ENCODE measurements at regions not wholly inside any gene's neighbourhood (a gene's known extent, or its start where the extent isn't known, plus 50 kb on each side); places are given as distances from the start of the nearest gene placed in this dataset.
"Not testable (repeated sequence)": the region's sequence is repeated elsewhere in the genome, so short reads cannot be mapped to it uniquely, and the experiment has no call there.

DNA sequence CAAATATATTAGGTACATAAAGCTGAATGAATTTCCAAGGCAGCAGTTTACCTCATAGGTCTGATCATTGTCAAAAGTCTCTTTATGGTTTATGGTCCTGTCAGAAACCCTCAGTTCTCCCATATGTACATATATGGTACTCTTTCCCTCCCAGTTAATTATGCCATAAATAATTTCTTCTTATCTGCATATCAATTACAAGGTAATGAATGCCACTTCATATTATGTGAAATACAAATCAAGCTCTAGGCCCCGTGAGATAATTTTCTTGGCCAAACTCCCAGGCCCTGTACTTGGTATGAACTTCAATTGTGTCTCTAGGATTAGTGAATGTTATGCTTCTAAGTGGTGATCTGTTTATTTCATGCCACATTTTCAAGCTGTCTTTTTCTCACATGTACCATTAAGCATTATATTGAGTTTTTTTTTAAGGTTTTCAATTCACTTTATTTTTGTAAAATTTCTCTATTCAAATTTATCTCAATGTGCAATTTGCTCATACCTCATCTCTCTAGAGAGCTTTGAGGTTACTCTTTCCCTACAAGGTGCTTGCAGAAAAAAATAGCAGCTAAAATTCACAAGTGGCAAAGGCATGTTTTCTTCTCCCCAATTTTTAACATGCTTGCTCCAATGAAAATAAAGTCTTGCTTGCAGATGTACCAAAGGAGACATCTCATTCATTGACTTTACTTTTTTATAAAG is 430.6 kb upstream of the VRK2 start:
- no peak for DNase-seq

DNA sequence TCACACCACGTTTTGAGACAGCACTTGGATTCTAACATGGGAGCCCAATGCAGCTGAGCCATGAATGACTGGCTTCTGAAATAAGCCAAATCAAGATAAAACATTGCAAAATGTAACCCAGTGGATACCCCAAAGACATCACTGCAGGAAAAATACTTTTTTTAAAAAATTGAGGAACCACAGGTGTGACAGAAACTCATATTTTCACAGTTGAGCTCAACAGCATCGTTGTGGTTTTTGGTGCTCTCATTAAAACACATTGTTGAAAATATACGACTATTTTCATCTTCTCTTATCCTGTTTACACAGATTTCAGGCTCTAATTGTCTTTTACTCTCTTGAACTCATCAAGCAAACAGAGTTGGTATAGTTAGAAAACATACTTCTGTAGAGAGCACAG is 429.3 kb upstream of the VRK2 start:
- no peak for DNase-seq

DNA sequence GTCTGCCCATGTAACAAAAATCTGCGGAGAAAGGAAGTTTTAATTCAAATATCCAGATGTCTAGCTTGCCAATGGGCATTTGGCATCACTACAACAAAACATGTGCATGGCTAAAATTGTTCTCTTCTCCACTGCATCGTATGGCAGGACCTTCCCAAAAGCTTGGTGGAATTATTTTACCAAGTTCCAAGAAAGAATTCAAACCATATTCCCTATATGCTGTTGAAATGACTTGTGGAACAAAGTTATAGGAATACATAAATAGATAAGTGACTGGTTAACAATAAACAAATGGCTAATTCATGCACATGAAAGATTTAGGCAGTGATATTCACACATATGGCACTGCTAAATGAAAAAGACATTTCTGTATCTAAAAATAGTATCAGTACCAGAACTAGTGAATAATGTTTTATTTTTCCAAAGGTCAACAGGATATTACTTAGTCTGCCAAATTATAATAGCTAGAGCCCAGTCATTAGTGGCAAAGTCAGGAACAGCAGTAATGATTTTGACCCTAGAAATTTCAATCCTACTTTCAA is 425.4 kb upstream of the VRK2 start:
- DNase-seq, result no peak

DNA sequence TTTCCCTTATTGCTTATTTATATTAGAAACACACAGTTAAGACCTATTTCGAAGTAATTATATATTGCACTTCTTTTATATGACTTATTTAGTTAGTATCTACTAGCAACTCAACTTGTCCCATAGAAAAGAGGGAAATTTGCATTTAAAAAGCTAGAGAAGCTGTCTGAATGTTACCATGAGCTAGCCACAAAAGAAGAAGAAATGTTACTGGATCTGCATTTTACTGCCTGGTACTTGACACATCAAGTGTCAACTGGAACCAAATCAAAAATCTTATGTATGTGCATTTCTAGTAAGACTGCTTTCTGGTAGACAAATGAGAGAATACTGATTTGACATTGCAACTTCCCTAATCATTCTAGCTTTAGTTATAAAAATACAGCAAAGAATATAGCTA is 424.6 kb upstream of the VRK2 start:
- DNase-seq, result no peak

DNA sequence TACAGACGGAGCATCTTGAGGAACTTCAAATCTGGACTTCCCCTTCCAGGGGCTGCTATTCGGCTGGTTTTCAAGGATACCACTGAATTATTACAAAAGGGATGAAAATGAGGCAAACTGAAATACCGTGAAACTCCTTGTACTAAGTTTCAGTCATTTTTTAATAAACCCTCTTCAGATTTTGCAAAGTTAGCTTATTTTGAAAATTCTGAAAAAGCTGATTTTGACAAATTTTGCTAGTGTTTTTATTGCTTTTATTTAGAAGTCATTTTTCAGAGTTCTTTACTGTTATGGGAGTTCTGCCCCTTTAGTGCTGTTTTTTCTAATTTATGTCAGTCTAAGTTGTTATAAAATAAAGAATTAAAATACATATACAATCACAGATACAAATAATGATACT is 390.4 kb upstream of the VRK2 start:
- no peak for DNase-seq

DNA sequence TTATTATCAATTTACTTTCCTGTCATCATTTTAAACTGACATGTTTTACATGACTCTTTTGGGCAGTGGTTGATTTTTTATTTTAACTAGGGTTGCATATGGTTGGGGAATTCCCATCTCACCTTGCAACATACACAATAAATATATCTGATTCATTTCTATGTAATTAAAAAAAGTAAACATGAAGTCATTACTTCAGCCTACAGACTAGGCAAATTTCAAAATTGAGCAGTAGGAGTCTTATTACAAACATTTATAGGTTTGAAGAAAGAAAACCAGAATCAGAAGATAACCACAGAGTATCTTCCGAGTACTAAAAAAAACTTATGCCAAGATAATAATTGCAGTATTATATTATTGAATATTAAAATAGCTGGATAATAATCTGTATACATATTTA is 377.0 kb upstream of the VRK2 start:
- no peak for DNase-seq

DNA sequence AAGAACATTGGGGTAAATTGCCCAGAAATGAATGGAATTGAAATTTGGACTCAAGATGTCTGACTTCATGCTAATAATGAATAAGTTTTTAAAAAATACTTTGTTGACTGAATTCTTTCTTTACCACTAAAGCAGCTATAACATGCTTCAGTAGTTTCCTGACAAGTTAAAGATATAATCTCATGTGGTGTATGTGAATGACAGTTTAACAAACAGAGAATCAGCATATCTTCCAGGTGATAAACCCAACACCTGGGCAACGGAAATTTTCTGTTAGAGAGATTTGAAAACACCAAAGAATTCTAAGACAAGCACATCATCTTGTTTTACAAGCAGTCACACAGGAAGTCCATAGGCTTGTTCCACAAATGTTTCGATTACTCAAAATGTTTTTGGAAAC is 372.6 kb upstream of the VRK2 start:
- no peak for DNase-seq

DNA sequence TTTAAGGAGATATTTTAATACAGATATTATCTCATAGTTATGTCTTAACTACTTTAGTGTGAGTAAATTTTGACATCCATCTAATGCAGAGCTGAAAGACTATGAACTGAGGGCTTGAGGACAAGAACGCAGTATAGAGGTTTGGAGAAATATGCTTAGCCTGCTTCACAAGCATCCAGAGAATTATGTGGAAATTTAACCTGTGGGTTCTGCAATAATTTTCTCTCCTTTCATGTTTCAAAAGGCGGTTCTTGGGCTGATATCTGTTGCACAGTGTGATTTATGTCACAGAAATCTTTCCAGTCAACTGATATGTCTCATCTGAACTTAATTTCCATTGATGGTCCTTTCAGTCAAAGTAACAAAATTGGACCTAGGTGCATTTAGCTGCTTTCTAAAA is 371.9 kb upstream of the VRK2 start:
- no peak for DNase-seq

DNA sequence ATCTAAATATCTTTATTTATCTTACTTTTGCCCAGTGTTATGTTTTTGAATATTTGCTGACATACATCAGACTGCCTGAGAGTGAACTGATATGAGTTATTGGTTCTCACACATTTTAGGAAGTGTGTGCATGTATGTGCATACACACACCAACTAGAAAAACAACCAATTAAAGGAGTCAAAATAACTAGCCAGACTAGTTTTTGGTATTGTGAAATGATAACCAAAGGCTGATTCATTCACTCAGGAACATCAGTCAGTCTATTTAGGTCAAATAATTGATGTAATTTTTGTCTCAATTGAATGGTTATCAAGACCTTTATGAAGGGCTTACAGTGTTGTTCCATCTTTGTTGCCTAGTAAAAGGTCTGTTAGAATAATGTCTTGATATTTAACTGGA is 369.3 kb upstream of the VRK2 start:
- DNase-seq, result no peak

DNA sequence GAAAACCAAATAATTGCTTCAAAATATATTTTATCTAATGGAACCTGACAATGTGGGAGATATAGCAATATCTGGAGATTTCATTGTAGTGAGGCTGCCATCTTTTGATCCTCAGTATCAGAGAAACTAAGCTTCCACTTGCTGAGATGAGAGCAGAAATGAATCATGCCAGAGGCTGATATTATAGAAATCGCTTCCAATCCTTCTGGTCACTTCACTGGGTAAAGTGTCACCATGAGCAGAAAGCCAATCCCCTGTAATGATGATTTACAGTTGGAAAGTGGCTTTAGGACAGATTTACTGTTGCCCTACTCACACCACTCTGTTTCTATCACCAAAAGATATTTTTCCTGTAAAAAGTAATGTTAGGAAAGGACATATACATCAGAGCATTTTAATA is 365.0 kb upstream of the VRK2 start:
- DNase-seq, result no peak

DNA sequence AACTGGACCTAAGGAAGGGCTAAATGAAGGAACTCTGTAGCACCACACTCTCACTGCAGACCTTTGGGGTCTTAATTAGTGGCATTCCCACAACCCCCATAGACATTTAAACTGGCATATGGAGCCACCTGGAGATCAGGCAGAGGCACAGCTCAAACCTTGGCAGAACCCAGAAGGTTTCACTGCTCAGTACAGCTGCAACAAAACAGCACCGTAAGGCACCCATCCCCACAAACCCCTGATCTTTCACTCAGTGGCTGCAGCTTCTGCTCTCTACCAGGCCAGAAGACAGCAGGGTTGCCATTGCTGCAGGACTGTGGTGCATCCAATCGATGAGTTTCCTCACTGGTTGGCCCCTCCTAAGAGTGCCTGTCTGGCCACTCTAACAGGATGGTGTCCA is 361.6 kb upstream of the VRK2 start:
- DNase-seq, result no peak

DNA sequence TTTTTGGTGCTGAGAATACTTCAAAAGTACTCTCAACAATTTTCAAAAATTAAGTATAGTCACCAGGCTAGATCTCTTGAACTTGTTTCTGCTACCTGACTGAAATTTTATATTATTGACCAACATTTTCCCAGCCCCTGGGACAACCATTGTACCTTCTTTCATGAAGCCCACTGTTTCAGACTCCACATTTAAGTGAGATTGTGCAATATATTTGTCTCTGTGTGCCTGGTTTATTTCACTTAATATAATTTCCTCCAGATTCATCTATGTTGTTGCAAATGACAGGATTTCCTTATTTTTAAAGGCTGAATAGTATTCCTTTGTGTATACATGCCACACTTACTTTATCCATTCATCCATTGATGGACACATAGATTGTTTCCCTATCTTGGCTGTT is 354.2 kb upstream of the VRK2 start:
- no peak for DNase-seq

DNA sequence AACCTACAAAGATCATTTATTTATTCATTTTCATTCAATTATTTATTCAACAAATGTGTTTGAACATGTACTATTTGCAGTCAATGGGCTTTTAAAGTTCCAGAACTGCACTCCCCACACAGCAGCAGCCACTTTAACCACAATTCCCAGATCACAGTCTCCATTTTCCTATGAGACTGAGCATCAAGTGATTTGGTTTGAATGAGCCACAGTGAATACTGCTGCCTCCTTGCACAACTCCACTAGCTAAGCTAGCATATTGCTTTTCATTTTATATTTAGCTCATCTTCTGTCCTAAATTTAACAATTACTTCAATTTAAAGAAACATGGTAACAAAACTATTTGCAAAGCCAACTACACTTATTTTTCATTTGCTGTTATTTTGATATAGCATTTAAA is 353.4 kb upstream of the VRK2 start:
- no peak for DNase-seq

DNA sequence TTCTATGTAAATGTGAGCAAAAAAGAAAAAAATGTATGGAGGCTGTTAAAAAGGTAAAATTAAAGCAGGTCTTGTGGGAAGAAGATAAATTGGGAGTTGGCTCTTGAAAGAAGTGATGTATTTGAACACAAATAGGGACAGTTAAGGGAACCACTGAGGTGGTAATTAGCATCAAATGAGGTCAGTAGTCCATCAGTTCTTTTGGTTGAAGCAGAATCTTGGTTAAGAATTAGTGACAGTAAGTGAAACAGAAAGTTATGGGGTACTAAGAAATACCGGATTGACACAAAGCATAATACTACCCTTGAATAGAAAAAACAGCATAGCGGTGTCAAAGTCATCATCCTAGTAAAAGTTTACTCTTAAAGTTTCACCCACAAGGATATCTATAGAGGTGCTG is 352.6 kb upstream of the VRK2 start:
- DNase-seq, result no peak

DNA sequence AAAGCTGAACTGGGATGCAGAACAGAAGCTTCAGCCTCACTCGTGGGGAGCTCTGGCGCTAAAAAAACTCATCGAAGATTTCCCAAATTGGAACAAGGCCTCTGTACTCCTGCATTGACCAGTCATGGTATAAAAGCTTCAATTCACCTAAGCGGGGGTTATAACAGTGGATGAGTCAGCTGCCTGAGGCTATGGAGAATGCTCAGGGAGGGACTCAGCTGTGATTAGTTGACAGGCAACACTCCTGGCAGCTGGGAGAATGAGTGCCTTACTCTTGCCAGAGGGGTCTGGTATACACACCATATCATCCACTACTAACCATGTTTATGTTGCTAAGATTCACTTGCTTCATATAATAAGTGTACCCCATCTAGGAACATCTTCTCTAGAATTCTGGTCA is 350.6 kb upstream of the VRK2 start:
- no peak for DNase-seq

DNA sequence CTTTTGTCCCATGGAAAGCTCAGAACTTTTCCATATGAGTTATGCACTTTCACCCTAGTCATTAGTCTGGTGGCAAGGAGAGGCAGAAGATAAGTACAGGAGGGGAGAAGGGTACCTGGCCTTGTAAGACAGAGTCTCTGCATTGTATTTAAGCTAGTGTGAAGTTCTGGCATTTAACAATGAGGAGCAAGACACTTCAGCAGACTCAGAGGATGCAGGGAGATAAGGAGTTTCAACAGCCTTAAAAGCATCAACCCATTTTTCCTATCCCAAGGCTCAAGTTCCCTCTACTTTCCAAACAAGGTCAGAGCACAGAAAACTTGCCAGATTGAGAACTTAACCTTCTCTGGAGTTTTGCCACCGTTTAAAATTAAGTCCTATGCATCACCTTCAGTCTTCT is 348.2 kb upstream of the VRK2 start:
- no peak for DNase-seq

DNA sequence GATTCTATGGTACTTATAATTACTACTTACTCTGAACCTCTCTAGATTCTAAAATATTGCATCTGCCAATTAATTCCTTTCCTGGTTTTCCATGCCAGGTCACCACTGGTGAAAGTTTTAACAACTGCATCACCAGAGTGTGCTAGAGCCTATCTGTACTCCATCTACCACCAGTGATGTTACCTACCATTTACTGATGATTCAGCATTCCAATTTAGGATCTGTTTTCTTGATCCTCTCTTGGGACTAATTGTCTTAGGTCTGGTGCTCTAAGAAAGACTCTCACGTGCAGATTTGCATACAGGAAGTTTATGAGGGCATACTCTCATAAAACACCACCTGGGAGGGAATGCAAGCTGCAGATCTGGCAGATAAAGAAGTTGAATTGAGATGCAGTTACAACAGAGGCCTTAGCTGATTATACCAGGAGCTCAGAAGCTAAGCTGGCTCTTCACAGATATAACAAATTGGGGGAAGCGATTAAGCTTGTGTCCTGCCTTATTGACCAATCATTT is 347.6 kb upstream of the VRK2 start:
- DNase-seq, result no peak

DNA sequence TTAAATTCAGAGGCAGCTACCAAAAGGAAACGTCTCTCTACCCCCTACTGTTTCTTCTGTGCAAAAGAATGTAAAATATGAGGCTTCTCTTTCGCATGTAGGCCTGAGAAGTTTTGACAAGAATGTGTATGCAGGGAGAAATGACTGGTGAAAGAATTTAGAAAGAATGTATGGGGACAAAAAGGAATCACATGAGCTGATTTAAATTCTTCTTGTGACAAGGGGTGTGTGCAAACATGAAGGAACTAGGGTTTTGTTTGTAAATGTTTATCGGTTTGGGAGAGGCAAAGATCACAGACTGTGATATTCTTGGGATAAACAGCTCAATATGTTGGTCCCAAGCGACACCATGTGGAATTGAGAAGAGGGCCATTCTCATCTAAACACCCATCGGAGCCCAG is 345.2 kb upstream of the VRK2 start:
- no peak for DNase-seq

DNA sequence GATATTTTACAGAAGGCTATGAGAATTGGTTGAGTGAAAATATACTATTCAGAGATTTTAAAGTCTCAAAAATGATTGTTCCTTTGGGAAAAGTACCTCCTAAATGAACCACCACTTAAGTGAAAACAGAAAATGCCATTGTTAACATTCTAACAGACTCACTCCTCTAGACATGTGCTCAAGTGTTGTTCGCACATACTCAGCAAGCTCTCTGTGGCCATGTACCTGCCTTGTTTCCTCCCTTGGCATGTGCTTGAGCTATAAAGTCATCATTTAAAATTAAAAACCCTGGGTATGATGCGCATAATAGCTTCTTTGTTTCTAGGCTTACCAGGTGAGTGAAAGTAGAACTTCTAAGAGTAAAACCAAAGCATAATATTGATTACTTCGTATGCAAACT is 343.2 kb upstream of the VRK2 start:
- no peak for DNase-seq

DNA sequence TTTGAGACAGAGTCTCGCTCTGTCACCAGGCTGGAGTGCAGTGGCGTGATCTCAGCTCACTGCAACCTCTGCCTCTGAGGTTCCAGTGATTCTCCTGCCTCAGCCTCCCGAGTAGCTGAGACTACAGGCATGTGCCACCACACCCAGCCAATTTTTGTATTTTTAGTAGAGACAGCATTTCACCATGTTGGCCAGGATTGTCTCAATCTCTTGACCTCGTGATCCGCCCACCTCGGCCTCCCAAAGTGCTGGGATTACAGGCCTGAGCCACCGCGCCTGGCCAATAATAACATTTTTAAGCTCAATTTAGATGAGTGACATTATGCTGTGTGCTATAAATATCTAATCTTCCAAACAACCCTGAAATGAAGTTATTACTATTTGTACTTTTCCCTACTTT is 338.8 kb upstream of the VRK2 start:
- DNase-seq, result not testable (repeated sequence)

DNA sequence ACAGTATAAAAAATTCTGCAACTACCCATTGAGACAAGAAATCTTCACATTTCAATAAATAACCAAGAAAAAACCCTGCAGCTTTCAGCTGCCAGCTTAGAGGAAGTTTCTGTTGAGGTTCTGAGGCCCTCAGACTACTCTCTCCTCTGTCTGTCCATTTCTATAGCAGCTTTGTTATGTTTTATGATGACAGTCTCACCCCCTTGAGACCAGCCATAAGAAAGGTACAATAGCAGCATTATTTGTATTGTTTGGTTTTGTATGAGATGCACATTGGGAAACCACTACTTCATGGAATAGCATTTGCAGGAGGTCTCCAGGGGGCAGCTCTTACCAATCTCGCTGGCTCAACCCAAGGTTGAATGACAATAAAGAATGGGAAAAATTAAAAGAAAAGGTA is 334.6 kb upstream of the VRK2 start:
- DNase-seq, result no peak

DNA sequence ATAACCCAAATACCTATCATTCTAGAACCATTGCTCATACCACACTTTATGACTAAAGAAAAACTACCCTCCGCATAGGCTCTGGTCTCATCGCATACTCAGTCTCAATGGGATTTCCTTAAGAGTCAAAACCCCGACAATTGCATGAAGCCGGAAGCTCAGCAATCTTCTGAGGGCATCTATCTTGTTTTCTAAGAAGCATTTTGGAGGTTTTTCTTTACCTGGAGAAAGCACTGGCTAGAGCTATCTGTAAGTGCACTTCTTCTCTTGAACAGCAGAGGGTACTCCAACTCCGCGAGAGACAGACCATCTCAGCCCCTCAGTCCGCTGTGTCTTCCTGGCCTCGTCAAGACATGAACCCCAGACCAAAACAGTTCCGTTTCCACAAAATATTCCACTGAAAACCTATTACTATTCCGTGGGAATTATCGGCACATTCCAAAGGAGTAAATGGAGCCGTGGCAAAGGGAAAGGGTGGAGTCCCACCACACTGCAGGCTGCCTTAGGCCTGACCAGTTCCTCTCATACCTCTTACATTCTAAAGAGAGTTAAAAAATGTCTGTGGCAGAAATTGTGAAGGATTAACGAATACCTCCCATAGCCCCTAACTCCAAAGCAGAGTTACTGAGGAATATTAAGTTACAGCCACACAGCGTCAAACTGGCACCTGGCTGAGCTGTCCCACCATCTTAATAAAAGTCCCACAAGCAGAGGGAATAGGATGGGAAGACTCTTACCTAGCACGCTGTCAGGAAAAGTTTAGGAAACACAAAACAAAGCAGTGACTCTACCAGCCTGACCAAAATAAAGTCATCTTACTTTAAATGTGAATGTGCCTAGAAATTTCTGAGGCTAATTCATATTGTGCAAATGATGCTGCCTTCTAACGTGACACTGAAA is 325.6 kb upstream of the VRK2 start:
- peak; percentile 44 to 54 (median 54) for DNase-seq

DNA sequence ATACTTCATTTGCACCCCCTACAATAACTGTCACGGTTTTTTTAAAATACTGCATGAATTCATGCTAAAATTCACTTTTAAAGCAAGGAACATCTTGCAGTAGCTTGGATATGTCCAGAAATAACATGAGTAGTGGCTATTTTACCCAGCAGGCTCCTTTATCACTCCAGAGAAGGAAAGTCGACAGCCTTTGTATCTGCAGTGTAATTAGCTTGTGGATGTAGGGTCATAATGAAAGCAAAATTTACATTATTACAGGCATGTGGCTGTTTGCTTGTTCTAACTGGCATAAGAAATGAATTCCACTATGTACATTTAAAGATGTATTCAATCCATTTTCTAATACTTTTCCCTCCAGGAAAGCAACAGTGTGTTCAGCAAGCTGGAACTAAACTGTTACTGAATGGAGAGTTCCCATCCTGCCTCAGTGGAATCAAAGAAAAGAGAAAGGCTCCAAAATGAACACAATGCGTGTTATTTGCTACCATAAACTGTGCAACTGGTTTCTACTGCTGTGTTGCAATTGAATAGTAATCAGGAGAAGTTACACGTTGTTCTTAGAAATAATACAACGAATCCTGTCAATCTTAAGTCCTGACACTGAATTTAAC is 321.2 kb upstream of the VRK2 start:
- DNase-seq, result no peak

DNA sequence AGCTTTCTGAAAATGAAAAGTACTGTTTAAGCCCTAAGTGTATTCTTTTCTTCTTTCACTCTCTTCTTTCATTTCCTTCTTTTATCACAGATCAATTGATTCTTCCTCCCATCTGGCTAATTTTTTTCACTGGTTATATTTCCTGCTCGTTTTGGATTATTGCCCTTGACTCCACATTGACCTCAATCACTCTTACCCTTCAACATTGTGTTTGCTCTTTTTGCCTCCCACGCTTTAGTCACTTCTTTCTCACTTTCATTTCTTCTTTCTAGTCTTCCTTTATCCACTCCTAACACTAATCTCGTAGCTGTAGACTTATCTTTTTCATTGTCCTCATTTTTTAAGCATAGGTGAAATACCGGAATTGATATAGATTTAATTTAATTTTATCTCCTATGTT is 320.3 kb upstream of the VRK2 start:
- DNase-seq, result peak in 1 of 3 donors; percentile 1

Data from suppressor macrophage treated with lipopolysaccharide for 1 hour (primary cell).